GM21367 (cell line): ENCODE measurements at regions not wholly inside any gene's neighbourhood (a gene's known extent, or its start where the extent isn't known, plus 50 kb on each side); places are given as distances from the start of the nearest gene placed in this dataset.

Experiments
- ATAC-seq: cut with Tn5 transposase; IDR thresholded peaks from one replicate; pipeline ENCODE4 v1.9.1; 2021; ENCODE audit not compliant: unreplicated experiment

DNA sequence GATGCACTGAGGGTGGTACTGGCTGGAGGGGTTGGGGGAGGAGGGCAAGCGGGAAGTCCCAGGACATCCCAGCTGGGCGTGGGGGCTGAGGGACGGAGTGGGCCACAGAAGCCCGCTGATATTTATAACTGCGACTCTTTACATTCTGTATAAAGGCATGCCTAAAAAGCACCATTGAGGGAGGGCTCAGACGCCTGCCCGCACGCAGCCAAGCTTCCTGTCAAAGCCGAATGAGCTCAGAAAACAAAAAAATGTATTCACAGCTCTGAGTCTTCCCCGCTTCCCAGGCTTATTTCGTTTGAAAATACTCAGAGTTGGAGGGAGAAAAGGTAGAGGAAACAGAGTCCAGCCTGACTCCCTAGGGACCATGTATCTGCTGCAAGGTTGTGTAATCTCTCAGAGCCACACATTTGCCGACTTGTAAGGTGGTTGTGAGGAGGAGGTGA lies 170.1 kb upstream of the HAAO start:
- ATAC-seq: no peak

DNA sequence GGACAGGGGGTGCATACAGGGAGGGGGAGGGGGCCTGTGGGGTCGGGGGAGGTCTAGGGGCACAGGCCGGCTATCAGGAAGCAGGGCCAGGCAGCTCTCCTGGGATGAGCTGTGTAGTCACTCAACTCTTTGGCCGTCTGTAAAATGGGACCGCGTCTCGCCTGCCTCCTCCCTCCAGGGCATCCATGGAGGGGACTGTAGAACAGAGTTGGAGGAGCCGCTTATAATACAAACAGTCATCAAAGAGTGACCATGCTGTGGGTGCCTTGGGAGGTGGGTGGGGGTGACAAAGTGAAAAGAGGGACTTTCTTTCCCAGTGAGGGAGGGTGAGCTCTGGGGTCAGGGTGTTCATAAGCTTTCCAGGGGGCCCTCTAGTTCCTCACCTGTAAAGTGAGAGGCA lies 169.6 kb upstream of the HAAO start:
- ATAC-seq: no peak

DNA sequence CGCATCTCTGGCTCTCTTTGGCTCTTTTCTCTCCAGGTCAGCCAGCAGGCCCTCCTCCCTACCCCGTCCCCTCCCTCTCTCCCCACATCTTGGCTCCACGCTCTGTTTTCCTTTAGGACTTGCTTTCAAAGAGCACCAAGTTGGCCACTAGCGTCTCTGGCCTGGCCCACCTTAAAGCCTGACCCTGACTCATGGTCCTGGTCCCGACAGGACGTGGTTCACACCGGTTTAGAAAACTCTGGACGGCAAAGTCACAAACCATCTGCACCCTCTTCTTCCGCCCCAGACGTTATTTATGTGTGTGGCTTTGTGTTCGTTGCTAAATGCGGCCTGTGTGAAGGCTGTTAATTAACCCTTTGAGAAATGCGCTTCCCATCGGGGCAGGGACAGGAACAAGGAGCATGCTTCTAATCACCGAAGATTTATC lies 169.0 kb upstream of the HAAO start:
- no peak for ATAC-seq

DNA sequence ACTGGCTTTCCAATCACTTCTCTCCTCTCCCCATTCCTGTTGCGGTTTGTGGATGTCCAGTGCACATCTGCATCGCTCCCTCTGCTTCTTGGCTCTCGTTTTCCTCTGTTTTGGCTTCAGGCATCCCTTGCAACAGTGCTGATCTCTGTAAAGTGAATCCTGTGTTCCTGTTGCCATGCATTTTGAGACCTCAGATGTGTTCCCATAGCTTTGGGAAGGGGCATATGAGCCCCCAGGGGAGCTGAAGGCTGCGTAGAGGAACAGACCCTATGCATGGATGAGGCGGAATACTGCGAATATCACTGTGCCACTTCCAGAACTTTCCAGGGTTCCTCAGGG lies 168.4 kb upstream of the HAAO start:
- no peak for ATAC-seq

DNA sequence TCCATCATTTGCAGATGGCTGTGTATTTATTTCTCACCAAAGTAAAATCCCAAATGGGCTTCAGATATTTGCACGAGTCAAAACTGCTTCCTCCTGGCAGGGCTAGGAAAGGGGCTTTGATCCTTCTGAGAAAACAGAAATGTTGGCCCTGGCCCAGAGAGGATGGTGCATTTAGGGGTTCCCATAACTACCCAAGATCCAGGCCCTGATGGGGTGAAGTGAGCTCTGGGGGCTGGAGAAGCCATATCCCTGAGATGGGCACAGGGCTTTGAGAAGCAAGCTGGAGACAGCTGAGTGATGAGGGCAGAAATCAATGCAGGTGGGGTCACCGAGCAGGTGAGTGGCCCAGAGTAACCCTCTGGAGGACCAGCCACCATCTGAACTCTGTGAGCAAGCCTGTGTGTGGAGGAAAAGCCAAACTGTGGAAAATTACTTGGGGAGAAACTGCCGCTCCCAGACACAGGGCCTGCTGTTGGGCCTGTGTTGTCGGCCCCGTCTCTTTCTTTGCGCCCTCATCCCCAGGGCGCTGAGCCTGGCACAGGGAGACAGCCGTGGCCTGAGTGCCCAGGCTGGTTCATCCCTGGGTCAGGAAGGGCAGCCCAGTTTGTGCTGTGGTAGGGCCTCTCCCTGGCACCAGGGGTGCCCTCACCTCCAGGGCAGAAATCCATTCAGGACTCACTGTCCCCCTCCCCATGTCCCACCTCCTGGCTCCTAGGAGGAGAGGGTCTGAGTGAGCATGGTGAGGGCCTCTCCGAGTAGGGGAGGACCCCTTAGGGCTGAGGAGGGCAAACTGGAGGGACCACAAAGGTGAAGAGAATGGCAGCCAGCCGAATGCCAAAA lies 167.8 kb upstream of the HAAO start:
- no peak for ATAC-seq

DNA sequence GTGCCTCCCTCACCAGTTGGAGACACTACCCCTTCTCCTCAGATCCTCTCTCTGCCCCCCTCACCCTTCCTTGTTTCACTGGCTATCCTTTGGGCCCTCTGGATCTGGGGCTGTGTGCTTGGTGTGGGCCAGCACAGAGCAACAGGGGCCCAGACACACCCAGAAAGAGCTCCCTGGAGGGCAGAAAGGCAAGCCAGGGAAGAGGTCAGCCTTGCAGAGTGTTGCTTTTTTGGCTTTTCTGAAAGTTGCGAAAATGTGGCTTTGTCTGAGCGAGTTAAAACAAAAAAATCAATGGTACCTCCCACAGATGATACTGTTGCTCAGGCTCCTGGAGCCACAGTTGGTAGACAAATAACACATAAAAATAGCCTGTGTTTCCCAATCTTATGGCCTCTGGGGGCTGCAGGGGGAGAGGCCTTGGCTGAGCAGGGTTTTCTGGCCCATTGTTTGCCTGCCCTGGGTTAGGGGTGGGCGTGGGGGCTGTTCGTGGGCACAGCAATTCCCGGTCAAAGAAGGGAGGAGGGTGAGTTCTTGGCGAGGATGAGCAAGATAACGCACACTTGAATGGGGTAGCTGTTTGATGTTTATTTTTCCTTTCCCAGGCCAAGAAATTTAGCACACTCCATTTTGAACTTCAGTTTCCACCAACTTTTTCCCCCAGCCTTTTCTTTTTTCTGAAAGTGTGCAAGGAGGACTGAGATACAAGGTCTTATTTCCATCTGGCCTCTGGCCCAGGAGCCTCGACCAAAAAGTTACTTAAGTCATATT lies 167.0 kb upstream of the HAAO start:
- no peak for ATAC-seq

DNA sequence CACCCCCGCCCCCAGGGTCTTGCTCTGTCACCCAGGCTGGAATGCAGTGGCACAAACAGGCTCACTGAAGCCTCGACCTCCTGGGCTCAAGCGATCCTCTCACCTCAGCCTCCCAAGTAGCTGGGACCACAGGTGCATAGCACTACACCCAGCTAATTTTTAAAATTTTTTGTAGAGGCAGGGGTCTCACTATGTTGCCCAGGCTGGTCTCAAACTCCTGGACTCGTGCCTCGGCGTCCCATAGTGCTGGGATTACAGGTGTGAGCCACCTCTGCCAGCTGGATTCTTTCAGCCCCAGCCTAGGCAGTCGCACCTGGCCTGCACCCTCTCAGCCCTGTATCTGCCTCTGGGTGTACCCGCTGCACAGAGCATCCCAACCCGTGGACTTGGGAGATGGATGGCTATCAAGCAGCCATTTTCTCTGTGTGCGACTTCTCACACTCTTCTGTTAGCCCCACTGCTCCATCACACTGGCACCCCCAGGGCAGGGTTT lies 166.4 kb upstream of the HAAO start:
- ATAC-seq: no peak

DNA sequence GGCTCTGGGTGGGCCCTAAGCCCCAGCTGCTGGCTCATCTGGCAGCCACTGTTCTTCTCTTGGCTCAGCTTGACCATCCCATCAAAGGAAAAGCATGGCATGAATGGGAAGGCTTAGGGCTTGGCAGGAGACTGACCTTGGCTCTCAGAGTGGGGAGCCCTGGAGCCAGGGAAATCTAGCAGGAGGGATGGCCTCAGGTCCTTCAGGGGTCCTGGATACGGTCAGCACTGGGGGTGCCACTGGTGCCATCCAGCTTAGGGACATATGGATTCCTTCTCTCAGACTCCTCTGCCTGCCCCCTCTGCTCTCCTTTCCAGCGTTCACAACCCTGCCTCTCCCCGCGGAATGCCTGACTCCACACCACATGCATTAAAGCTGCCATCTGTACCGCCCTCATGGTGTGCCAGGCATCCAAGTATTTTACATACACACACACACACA lies 165.5 kb upstream of the HAAO start:
- no peak for ATAC-seq

DNA sequence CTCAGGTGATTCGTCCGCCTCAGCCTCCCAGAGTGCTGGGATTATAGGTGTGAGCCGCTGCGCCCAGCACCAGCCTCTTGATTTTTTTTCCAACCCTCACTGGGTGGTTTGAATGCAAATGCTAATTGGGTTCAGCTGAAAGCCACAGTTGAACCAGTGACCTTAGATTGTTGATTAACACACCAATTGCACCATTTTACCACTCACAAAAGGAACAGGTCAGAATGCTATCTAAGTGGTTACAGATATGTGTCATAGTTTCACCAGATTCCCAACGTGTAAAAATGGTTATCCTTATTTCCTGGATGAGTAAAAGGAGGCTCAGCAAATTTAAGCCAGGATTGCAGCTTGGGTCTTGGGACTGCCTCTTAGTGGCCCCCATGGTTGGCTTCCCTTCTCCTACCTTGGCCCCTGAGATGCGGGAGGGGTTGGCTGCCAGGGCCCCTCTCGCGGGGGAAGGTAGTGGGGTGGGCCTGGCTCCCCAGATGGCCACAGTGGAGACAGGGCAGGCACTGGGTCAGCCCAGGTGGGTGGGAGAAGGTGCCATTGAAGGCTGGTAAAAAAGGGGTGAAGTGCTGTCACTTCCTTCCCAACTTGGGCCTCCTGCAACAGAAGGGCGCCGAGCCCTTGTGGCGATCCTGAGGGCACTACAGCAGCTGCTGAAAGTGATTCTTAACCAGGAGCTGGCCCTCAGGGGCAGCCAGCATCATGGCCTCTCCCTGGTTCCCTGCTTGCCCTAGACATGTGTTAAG lies 164.9 kb upstream of the HAAO start:
- no peak for ATAC-seq

DNA sequence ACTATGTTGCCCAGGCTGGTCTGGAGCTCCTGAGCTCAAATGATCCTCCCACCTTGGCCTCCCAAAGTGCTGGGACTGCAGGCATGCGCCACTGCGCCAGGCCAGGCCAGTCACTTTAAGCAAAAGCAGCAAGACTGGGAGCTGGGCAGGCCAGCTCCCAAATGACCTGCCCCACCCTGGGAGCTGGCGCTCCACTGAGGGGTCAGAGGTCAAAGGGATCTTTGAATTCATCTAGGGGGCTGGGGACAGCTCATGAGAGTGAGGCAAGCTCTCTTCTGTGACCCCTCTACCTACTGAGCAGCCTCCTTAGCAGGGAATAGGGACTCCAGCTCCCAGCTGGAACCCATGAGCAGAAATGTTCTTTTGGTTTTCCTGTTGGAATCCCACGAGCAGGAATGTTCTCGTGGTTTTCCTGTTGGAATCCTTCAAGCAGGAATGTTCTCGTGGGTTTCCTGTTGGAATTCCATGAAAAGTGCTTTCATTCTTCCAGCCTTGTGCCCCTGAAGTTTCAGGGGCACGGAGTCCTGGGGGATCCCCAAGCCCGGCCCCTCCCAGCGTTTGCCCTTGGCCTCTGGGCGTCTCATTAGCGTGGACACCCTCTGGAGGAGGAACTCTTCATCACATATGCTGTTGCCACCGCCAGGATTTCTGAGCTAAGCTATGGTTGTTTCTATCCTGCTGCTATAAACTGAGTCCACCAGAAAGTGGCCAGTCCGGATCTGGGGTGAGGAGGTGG lies 162.0 kb upstream of the HAAO start:
- no peak for ATAC-seq

DNA sequence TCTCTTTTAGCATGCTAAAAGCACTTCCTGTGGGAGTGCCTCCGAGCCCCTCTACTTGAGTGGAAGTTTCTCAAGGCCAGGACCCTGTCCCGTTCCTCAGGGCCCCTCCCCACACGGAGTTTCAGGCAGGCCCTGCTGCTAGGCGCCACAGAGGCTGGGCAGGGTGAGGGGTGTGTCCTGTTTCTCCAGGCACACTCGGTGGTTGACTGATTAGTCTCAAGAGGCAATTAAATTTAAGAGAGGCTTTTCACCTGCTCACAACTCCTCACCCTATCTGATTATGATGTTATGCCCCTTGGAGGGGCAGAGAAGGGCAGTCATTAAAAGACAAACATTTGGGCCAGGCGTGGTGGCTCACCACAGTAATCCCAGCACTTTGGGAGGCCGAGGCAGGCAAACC lies 160.8 kb upstream of the HAAO start:
- no peak for ATAC-seq

DNA sequence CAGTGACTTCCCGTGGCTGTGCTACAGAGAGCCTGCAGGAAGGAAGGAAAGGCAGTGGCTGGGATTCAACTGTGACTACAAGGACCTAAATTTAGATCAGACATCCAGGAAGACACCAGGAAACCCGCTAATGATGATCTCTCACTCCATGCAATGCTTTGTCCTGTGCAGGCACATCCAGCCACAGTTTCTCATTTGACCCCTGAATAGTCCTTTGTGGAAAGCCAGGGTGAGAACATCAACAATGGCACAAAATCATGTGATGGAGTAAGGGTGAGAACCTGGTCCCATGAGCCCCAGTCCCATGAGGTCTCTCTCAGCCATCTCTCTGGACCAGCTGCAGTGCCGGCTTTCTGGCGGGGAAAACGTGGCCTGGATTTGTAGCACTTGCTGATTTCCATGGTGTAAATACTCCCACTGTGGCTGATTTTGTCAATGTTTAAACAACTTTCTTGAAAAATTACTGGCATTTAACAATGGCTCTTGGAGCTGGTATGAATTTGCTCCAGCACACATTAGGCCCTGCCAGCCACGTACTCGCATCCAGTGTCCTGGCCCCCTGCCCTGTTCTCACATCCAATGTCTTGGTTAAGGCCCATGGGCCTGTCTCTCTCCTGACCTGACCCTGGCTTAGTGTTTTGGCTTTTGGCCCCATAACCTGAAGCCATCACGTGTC lies 159.0 kb upstream of the HAAO start:
- ATAC-seq: no peak

DNA sequence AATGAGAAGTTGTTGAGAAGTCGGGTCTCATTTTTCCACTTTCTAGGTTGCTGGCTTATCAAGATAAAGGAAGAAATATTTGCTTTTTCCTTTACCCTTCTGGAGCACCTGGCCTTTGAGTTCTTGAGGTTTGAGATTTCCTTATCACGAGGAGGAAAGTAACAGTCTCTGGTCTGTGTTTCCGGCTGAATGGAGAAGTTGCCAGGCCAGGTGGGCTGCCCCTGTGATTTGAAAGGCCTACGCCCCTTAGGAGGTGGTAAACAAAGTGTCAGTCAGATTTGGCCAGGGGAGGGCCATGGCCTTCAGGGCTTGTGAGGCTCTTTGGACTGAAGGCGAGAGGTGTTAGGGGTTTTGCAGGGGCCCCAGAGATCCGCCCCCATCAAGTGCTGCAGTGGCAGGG lies 156.7 kb upstream of the HAAO start:
- no peak for ATAC-seq

DNA sequence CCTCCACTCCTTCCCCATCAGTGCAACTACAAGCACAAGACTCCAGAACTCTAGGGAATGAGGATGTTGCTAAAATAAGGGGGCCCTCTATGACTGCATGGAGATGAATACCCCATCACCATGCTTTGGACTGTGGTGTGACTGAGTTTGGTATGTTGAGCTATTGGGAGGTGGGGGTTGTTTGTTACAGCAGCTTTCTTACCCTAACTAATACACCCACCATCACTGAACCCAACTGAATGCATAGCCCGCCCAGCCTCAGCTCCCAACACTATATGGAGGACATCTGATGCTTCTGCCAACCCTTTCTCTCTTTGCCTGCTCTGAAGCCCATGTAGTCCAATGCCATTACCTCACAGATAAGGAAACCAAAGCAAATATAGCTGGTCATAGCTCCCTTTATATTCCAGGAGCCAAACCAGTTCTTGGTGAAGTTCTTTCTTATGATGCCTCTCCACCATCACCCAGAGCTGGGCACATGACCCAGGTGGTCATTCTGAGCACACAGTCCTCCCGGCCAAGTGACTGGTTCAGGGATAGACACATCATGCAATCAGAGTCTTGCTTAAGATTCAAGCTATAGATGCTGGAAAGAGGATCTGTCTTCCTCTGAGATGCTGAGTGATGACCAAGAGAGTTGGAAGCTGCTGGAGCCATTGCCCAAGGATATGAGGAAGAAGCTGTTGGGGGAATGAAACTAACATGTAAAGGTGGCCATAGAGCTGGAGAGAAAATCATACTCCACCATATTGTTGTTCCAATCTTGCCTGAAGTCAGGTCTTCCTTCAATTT lies 155.6 kb upstream of the HAAO start:
- no peak for ATAC-seq

DNA sequence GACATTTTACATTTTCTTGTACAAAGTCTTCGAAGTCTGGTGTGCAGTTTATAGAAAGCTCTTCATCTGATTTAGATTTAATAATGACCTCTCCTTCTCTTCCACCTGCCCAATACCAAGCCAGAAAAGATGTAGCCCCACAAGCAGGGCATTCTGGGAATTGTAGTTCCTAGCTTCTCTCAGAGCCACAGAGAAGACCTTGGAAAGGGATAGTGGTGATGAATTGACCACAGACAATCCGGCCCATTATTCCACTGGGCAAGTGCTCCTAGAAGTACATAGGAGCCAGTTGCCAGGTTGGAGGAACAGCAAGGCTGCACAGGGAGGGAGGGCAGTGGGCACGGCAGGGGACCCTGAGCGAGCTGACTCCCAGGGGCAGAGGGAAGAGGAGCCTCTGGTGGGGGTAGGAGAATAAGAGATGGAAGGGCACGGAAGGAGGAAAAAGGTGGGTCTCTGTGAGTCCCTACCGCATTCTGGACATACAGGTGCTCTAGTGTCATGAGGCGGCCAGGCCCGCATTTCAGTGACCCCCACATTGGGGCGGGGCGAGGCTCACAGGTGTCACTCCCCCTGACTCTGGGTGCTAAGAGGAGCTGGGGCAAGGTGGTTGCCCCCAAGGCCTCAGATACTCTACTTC lies 152.5 kb upstream of the HAAO start:
- ATAC-seq: no peak

DNA sequence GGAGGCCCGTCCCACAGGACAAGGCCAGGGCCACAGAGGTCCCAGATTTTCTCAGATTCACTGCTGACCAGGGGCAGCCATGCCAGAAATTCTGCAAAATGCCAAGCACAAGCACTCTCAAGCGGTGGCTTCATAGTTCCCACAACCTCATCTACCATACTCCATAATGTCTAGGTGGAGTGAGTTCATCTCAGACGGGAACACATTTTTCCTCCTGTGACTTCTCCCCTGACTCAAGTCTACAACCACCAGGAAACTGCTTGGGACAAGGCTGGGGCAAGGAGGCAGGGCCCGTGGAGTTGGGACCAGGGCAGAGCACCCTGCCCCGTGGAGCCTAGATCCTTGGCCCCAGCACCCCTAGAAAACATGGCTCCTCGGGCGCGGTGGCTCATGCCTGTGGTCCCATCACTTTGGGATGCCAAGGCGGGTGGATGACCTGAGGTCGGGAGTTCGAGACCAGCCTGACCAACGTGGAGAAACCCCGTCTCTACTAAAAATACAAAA lies 150.7 kb upstream of the HAAO start:
- ATAC-seq: no peak

DNA sequence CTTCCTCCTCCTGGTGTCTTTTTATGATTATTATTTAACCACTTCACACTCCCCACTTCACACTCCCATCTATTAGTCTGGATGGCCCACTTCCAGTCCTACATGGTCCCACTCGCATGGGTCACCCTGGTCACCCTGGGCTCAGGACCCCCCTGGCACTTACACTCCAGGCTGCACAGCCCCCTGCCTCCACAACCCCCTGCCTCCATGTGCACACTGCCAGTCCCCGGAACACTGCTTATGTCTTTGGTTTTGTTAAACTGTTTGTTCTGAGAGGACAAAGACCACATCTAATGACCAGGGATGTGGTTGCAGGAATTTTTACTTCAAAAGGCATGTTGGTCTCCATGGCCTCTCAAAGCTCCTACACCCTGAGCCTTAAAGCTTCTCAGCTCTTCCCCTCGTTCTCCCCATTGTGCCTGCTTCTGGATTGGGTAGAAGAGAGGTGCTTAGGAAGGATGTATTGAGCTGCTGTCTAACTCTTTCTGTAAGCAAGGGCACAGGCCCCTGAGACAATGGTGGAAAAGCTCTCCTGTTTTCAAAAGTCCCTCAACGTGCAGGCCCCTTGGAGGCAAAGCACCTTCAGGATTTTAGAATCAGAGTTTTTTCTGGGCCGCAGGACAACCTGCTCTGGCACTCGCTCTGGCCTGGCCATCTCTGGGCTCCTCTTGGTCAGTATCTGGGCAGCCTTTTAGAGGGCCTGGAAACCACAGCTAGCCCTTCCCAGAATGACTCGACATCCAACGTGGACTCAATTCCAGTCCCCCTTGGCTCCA lies 150.0 kb upstream of the HAAO start:
- ATAC-seq: no peak

DNA sequence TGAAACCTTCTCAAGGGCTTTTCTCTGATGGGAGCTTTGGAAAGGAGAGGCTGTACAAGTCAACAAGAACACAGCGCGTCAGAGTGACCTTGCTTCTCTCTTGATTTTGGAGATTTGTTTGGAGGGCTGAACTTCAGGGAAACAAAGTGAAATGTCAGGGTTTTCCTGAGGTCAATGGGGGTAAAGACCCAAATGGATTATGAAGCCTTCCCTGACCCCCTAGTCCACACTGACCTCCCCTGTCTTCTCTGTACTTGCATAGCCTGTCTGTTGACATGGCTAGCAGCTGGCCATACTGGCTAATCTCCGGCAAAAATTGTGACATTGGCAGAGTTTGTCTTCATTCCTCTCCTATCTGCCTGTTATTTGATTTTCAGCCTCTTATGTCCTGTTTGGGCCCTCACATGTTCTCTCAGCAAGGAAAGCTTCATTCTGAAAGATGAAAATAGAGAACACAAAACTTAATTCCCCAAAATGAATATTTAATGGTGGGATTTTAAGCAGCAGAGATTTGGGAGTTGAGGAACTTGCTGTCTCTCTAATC lies 149.3 kb upstream of the HAAO start:
- no peak for ATAC-seq
